ENCODE measurements at regions not wholly inside any gene's neighbourhood (a gene's known extent, or its start where the extent isn't known, plus 50 kb on each side); places are given as distances from the start of the nearest gene placed in this dataset.

- DNase-seq (ENCODE audit: low spot score) (peak; percentile 77), ATAC-seq (peak; percentile 97)
- H3K36me3 ChIP-seq (ENCODE audit: insufficient read depth), result no peaks in the 10 kb centered on the region
- H3K4me1 Mint-ChIP-seq, result no peaks in the 10 kb centered on the region
- H3K27ac ChIP-seq (ENCODE audit: low read depth), result no peak overlapping the region
- no peak overlapping the region for H3K27ac Mint-ChIP-seq
- no peak overlapping the region for H3K4me3 Mint-ChIP-seq
- H3K4me1 ChIP-seq (ENCODE audit: insufficient read depth), result no peaks in the 10 kb centered on the region
- 0 out of 2 replicates have a peak, but pooled peaks cover 4% of the 10 kb centered on the region for H3K9me2 ChIP-seq (ENCODE audit: insufficient read depth)
- H3K4me3 ChIP-seq, result no peak overlapping the region
- peaks cover 3% of the 10 kb centered on the region; the same call in 1 of the 3 replicates for H3K9me3 Mint-ChIP-seq
- no peak overlapping the region for H3K4me2 ChIP-seq
- peak overlapping the region; percentile 74; the same call in 1 of the 2 replicates for H2AFZ ChIP-seq
- no peaks in the 10 kb centered on the region for H3K27me3 ChIP-seq (ENCODE audit: insufficient read depth)
- H3K27me3 Mint-ChIP-seq (ENCODE audit: insufficient read depth, low read depth, poor library complexity), result peaks cover 3% of the 10 kb centered on the region
- TF ChIP-seq EZH2phosphoT487 (IDR thresholded peaks at IDR 0.05; ENCODE audit: unreplicated experiment), result no peak
- TF ChIP-seq, protein P1, sequence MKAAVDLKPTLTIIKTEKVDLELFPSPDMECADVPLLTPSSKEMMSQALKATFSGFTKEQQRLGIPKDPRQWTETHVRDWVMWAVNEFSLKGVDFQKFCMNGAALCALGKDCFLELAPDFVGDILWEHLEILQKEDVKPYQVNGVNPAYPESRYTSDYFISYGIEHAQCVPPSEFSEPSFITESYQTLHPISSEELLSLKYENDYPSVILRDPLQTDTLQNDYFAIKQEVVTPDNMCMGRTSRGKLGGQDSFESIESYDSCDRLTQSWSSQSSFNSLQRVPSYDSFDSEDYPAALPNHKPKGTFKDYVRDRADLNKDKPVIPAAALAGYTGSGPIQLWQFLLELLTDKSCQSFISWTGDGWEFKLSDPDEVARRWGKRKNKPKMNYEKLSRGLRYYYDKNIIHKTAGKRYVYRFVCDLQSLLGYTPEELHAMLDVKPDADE (IDR thresholded peaks at IDR 0.05), result no peak
- peak; percentile 59 to 80 for TF ChIP-seq CTCF (conservative IDR thresholded peaks at IDR 0.05; ENCODE audit: low read depth in 2 of 2)
- TF ChIP-seq ZNF114 (CRISPR knock-in tag; IDR thresholded peaks at IDR 0.05), result no peak
- no peak for TF ChIP-seq POLR2AphosphoS5 (IDR thresholded peaks at IDR 0.05; ENCODE audit: low read depth)
- TF ChIP-seq, protein P2, sequence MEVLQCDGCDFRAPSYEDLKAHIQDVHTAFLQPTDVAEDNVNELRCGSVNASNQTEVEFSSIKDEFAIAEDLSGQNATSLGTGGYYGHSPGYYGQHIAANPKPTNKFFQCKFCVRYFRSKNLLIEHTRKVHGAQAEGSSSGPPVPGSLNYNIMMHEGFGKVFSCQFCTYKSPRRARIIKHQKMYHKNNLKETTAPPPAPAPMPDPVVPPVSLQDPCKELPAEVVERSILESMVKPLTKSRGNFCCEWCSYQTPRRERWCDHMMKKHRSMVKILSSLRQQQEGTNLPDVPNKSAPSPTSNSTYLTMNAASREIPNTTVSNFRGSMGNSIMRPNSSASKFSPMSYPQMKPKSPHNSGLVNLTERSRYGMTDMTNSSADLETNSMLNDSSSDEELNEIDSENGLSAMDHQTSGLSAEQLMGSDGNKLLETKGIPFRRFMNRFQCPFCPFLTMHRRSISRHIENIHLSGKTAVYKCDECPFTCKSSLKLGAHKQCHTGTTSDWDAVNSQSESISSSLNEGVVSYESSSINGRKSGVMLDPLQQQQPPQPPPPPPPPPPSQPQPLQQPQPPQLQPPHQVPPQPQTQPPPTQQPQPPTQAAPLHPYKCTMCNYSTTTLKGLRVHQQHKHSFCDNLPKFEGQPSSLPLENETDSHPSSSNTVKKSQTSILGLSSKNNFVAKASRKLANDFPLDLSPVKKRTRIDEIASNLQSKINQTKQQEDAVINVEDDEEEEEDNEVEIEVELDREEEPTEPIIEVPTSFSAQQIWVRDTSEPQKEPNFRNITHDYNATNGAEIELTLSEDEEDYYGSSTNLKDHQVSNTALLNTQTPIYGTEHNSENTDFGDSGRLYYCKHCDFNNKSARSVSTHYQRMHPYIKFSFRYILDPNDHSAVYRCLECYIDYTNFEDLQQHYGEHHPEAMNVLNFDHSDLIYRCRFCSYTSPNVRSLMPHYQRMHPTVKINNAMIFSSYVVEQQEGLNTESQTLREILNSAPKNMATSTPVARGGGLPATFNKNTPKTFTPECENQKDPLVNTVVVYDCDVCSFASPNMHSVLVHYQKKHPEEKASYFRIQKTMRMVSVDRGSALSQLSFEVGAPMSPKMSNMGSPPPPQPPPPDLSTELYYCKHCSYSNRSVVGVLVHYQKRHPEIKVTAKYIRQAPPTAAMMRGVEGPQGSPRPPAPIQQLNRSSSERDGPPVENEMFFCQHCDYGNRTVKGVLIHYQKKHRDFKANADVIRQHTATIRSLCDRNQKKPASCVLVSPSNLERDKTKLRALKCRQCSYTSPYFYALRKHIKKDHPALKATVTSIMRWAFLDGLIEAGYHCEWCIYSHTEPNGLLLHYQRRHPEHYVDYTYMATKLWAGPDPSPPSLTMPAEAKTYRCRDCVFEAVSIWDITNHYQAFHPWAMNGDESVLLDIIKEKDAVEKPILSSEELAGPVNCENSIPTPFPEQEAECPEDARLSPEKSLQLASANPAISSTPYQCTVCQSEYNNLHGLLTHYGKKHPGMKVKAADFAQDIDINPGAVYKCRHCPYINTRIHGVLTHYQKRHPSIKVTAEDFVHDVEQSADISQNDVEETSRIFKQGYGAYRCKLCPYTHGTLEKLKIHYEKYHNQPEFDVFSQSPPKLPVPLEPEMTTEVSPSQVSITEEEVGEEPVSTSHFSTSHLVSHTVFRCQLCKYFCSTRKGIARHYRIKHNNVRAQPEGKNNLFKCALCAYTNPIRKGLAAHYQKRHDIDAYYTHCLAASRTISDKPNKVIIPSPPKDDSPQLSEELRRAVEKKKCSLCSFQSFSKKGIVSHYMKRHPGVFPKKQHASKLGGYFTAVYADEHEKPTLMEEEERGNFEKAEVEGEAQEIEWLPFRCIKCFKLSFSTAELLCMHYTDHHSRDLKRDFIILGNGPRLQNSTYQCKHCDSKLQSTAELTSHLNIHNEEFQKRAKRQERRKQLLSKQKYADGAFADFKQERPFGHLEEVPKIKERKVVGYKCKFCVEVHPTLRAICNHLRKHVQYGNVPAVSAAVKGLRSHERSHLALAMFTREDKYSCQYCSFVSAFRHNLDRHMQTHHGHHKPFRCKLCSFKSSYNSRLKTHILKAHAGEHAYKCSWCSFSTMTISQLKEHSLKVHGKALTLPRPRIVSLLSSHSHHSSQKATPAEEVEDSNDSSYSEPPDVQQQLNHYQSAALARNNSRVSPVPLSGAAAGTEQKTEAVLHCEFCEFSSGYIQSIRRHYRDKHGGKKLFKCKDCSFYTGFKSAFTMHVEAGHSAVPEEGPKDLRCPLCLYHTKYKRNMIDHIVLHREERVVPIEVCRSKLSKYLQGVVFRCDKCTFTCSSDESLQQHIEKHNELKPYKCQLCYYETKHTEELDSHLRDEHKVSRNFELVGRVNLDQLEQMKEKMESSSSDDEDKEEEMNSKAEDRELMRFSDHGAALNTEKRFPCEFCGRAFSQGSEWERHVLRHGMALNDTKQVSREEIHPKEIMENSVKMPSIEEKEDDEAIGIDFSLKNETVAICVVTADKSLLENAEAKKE (CRISPR knock-in tag; IDR thresholded peaks at IDR 0.05), result peak; percentile 70
- TF ChIP-seq, protein P3, sequence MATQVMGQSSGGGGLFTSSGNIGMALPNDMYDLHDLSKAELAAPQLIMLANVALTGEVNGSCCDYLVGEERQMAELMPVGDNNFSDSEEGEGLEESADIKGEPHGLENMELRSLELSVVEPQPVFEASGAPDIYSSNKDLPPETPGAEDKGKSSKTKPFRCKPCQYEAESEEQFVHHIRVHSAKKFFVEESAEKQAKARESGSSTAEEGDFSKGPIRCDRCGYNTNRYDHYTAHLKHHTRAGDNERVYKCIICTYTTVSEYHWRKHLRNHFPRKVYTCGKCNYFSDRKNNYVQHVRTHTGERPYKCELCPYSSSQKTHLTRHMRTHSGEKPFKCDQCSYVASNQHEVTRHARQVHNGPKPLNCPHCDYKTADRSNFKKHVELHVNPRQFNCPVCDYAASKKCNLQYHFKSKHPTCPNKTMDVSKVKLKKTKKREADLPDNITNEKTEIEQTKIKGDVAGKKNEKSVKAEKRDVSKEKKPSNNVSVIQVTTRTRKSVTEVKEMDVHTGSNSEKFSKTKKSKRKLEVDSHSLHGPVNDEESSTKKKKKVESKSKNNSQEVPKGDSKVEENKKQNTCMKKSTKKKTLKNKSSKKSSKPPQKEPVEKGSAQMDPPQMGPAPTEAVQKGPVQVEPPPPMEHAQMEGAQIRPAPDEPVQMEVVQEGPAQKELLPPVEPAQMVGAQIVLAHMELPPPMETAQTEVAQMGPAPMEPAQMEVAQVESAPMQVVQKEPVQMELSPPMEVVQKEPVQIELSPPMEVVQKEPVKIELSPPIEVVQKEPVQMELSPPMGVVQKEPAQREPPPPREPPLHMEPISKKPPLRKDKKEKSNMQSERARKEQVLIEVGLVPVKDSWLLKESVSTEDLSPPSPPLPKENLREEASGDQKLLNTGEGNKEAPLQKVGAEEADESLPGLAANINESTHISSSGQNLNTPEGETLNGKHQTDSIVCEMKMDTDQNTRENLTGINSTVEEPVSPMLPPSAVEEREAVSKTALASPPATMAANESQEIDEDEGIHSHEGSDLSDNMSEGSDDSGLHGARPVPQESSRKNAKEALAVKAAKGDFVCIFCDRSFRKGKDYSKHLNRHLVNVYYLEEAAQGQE (IDR thresholded peaks at IDR 0.05; ENCODE audit: unreplicated experiment), result no peak
- no peak for TF ChIP-seq STAT1 (IDR thresholded peaks at IDR 0.05; ENCODE audit: unreplicated experiment)
- no peak for TF ChIP-seq NANOG (IDR thresholded peaks at IDR 0.05; ENCODE audit: borderline replicate concordance)
- TF ChIP-seq EZH2 (IDR thresholded peaks at IDR 0.05; ENCODE audit: low read depth, unreplicated experiment), result no peak
- no peak for TF ChIP-seq ZNF331 (CRISPR knock-in tag; IDR thresholded peaks at IDR 0.05; ENCODE audit: low read depth)
- no peak for TF ChIP-seq CREB1 (CRISPR knock-in tag; IDR thresholded peaks at IDR 0.05; ENCODE audit: low read depth)
- no peak for TF ChIP-seq JUNB (IDR thresholded peaks at IDR 0.05; ENCODE audit: unreplicated experiment)
- no peaks in the 10 kb centered on the region for H3K36me3 Mint-ChIP-seq (ENCODE audit: low read depth)
- no peaks in the 10 kb centered on the region for H3K79me2 ChIP-seq (replicated peaks; ENCODE audit: insufficient read depth)
- H3F3A ChIP-seq (replicated peaks; ENCODE audit: low read depth), result no peaks in the 10 kb centered on the region
- H4K20me1 ChIP-seq (replicated peaks; ENCODE audit: insufficient read depth), result no peaks in the 10 kb centered on the region
Measured at GRCh38 chr15:80308002-80308401, 56.0 kb upstream of the CTXND1 start.
